Chondrocyte (in vitro differentiated cells): ENCODE measurements at regions not wholly inside any gene's neighbourhood (a gene's known extent, or its start where the extent isn't known, plus 50 kb on each side); places are given as distances from the start of the nearest gene placed in this dataset.

Source experiments
- DNase-seq: peaks from one replicate; pipeline ENCODE4 v3.0.0; 2021; ENCODE audit warnings: mixed read lengths, low spot score
- H3K27ac Mint-ChIP-seq: one replicate; pipeline ENCODE4 v1.8.0; 2021; ENCODE audit warnings: mild to moderate bottlenecking, moderate library complexity, mixed read lengths; ENCODE audit not compliant: unreplicated experiment
- H3K27me3 Mint-ChIP-seq: 2 replicates; pipeline ENCODE4 v1.8.0; 2021; ENCODE audit warnings: low read depth, mixed read lengths
- H3K36me3 Mint-ChIP-seq: 2 replicates; pipeline ENCODE4 v1.8.0; 2021; ENCODE audit warnings: low read depth, mixed read lengths
- H3K4me1 Mint-ChIP-seq: 2 replicates; pipeline ENCODE4 v1.8.0; 2021; ENCODE audit warnings: low read depth, mild to moderate bottlenecking, mixed read lengths
- H3K4me3 Mint-ChIP-seq: one replicate; pipeline ENCODE4 v1.8.0; 2021; ENCODE audit warnings: mild to moderate bottlenecking, moderate library complexity, mixed read lengths; ENCODE audit not compliant: unreplicated experiment
- H3K9me3 Mint-ChIP-seq: 2 replicates; pipeline ENCODE4 v1.8.0; 2021; ENCODE audit warnings: low read depth, mixed read lengths
- TF ChIP-seq, protein P1 (sequence below): fragments of 200-600 bp; sonication (generic); IDR thresholded peaks from 2 replicates; pipeline ENCODE4 v1.5.0; 2021; ENCODE audit warnings: antibody characterized with exemption, mild to moderate bottlenecking, moderate library complexity

DNA sequence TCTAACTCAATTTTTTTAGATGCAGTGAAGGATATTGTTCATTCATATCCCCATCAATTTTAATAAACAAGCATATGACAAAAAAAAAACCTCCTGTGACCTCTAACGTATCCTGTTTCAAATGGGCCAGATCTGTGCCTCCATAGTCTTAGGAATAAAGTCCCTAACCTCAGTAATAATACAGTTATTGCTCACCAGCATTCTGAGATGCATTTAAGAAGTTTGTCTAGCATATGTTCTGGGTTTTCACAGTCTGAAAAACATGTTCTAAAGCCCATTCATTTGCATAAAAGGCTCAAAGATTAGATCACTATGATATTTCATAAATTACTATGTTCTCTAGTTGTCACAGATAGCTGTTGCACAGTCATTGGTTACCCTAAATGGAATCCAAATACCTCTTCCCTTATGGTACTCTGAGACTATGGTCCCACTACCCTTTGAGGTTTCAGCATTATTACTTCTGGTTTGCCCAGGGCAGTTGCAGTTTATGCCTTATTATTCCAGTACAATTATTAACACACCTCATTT, 190.1 kb downstream of the ZIC4 start:
- Mint-ChIP-seq H3K27me3 (no peaks in the 10 kb centered on the region), H3K27ac (no peak overlapping the region), H3K4me3 (no peak overlapping the region), H3K4me1 (no peaks in the 10 kb centered on the region), H3K9me3 (no peaks in the 10 kb centered on the region), H3K36me3 (no peaks in the 10 kb centered on the region)
- TF ChIP-seq, protein P1, sequence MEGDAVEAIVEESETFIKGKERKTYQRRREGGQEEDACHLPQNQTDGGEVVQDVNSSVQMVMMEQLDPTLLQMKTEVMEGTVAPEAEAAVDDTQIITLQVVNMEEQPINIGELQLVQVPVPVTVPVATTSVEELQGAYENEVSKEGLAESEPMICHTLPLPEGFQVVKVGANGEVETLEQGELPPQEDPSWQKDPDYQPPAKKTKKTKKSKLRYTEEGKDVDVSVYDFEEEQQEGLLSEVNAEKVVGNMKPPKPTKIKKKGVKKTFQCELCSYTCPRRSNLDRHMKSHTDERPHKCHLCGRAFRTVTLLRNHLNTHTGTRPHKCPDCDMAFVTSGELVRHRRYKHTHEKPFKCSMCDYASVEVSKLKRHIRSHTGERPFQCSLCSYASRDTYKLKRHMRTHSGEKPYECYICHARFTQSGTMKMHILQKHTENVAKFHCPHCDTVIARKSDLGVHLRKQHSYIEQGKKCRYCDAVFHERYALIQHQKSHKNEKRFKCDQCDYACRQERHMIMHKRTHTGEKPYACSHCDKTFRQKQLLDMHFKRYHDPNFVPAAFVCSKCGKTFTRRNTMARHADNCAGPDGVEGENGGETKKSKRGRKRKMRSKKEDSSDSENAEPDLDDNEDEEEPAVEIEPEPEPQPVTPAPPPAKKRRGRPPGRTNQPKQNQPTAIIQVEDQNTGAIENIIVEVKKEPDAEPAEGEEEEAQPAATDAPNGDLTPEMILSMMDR = no peak
- no peak for DNase-seq

DNA sequence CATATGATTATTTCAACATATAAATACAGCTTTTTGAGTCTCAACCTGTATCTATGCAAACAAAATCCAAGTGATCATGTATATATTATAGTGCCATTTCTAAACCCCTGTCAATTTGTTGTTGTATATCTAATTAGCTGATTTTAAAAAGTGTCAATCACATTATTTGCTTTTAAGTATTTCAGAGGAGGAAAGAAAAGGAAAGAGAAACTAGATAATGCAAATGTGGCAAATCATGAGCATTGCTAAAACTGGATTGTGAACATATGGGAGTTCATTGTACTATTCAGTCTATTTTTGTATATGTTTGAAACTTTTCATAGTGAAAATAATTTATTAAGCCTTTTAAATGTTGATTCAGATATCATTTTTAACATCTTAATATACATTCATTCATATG, 190.7 kb downstream of the ZIC4 start:
- DNase-seq = no peak
- Mint-ChIP-seq H3K4me3 (no peak overlapping the region), H3K27ac (no peak overlapping the region), H3K36me3 (no peaks in the 10 kb centered on the region), H3K9me3 (no peaks in the 10 kb centered on the region), H3K27me3 (no peaks in the 10 kb centered on the region), H3K4me1 (no peaks in the 10 kb centered on the region)
- TF ChIP-seq, protein P1 = no peak

DNA sequence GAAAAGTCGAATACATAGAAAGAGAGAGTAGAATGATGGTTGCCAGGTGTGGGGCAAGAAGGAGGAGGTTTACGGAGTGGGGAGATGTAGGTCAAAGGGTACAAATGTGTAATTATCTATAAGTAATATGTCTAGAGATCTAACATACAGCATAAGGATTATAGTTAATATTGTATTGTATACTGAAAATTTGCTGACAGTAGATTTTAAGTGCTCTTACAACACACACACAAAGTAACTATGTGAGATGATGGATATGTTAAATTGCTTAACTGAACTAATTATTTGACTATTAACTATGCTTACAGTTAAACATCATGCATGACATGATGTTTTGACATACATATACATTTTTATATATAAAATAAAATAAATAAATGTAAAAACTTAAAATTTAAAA, 192.7 kb downstream of the ZIC4 start:
- H3K27me3 Mint-ChIP-seq = no peaks in the 10 kb centered on the region
- TF ChIP-seq, protein P1 = no peak
- no peak overlapping the region for H3K4me3 Mint-ChIP-seq
- peaks cover 3% of the 10 kb centered on the region for H3K36me3 Mint-ChIP-seq
- H3K9me3 Mint-ChIP-seq = peaks cover 8% of the 10 kb centered on the region
- no peak overlapping the region for H3K27ac Mint-ChIP-seq
- no peaks in the 10 kb centered on the region for H3K4me1 Mint-ChIP-seq
- DNase-seq = no peak

DNA sequence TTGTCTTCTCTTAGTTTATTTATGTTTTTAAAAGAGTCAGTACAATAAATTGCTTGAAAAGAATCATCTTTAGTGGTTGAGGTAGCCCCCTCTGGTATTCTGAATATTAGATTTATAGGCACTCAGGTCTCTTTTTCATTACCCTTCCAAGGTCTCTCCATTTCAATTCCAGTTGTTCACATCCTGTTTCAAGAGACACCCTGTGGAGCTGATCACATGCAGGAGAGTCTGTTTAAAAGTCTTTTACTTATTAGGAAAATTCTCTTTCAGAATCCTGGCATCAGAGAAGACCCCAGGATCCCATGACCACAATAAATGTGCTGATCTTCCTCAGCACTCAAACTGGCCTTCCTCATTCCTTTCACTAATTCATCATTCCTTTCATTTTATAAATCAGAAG, 195.7 kb downstream of the ZIC4 start:
- H3K27ac Mint-ChIP-seq = no peak overlapping the region
- H3K4me3 Mint-ChIP-seq = no peak overlapping the region
- peaks cover 3% of the 10 kb centered on the region for H3K36me3 Mint-ChIP-seq
- no peak for DNase-seq
- H3K9me3 Mint-ChIP-seq = peaks cover 17% of the 10 kb centered on the region
- TF ChIP-seq, protein P1 = no peak
- no peaks in the 10 kb centered on the region for H3K27me3 Mint-ChIP-seq
- no peaks in the 10 kb centered on the region for H3K4me1 Mint-ChIP-seq

DNA sequence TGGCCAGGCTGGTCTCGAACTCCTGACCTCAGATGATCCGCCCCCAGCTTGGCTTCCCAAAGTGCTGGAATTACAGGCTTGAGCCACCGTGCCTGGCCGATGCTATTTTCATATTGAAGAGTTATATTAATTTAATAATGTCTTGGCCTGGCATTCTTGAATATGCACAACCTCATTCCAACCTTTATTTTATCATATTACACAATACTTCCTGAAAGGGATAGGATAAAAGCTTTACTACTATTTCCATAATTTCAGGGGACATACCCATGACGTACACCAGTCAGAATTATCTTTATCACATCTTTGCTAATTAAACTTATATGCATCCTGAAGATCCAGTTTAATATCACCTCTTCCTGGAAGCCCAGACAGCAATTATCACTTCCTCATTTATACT, 205.3 kb downstream of the ZIC4 start:
- Mint-ChIP-seq H3K4me3 (no peak overlapping the region), H3K27me3 (no peaks in the 10 kb centered on the region), H3K4me1 (peaks cover 4% of the 10 kb centered on the region), H3K27ac (no peak overlapping the region), H3K36me3 (no peaks in the 10 kb centered on the region), H3K9me3 (peaks cover 5% of the 10 kb centered on the region)
- TF ChIP-seq, protein P1 = no peak
- DNase-seq = no peak
